ENCODE measurements at regions not wholly inside any gene's neighbourhood (a gene's known extent, or its start where the extent isn't known, plus 50 kb on each side); places are given as distances from the start of the nearest gene placed in this dataset.

GRCh38 chr2:56615760-56616159, 432.0 kb downstream of the CCDC85A start:
- no peak for DNase-seq (ENCODE audit: low read depth)

DNA sequence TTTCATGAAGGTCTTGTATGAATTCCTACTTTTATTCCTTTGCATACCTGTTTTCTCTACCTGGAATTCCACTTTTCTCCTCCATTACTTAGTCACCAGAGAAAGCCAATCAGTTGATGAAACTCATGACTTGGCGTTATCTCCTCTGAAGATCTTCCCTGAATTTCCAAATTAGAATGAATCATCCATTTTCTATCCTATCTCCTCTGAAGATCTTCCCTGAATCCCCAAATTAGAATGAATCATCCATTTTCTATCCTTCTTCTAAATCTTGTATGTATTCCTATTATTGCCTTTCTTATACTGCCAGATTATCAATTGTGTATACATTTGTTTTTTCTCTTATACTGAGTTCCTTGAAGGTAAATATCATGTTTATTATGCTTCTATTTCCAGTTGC, 440.4 kb downstream of the CCDC85A start:
- no peak for DNase-seq (ENCODE audit: low read depth)

GRCh38 chr2:56626927-56627326, 443.1 kb downstream of the CCDC85A start:
- DNase-seq (ENCODE audit: low read depth) = no peak

- DNase-seq (ENCODE audit: low read depth) = no peak
These were observed 446.5 kb downstream of the CCDC85A start for GRCh38 chr2:56630286-56630685.

DNA sequence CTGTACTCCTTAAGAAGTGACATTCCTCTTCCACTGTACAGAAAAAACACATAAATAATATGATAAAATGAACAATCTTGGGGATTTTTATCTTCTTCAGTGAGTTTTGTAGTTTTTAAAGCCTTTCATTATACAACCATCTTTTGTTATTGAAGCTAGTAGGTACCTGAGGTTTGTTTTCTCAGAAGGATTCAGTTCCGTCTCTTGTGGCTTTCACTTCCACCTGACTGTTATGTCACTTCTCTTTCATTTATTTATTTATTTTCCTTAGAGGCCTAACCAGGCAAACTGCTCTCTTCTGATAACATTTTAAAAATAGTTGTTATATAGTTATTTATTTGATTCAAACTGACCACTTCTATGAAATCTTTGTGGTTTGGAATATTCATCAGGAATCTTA, 464.2 kb downstream of the CCDC85A start:
- DNase-seq (ENCODE audit: low read depth) = no peak

GRCh38 chr2:56648802-56649201, 465.0 kb downstream of the CCDC85A start:
- no peak for DNase-seq (ENCODE audit: low read depth)

DNA sequence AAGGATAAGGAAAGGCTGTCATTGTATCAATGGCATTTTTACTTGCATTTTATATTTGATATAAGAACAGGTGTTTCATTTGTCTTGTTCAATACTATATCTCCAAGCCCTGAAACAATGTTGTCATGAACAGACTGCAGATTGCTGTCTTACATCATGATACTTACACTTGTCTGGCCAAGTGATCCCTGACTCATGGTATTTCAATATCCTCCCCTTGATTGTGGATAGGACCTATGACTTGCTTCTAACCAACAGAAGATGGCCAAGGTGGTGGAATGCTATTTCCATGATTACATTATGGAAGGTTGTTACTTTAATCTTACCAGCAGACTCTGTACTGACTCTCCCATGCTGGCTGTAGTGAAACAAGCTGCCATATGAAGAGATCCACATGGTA, 471.1 kb downstream of the CCDC85A start:
- no peak for DNase-seq (ENCODE audit: low read depth)

DNA sequence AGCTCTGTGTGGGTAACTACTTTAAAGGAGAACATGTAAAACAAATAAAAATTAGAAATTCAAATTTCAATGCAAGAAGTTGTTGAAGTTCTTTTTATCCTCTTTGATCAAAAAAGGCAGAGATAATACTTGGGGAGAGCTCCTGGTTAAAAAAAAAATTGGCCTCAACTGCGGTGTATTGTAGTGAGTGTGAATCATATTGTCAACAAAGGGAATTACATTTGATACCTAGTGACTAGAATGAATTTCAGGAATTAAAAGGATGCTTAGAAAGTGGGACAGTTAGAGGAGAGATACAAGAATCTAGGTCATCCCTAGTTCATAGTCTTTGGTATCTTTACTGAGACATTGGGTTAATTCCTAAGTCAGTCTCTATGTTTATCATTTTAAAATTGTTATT, 473.0 kb downstream of the CCDC85A start:
- no peak for DNase-seq (ENCODE audit: low read depth)

DNA sequence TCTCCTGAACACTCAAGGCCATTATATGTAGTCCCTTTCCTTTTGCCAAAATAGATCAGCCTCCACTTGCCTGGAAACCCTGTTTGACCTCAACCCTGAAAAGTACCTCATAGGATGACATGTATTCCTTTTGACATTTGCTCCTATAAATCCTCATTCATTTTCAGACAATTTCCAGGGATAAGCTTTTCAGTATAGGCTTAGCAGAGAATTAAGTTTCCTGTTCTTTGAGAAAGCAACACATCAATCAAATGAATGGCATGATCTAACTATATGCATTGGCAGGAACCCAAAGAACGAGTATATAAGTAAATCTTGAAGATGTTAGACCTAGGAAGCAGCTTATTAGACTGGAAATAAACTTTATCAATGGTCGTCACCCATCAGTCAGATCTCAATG, 483.0 kb downstream of the CCDC85A start:
- no peak for DNase-seq (ENCODE audit: low read depth)

GRCh38 chr2:56671973-56672569, 488.3 kb downstream of the CCDC85A start:
- DNase-seq (ENCODE audit: low read depth) = no peak

- DNase-seq (ENCODE audit: low read depth) = no peak
These were observed 490.3 kb downstream of the CCDC85A start for GRCh38 chr2:56674084-56674483.

GRCh38 chr2:56676966-56677365, 493.2 kb downstream of the CCDC85A start:
- DNase-seq (ENCODE audit: low read depth) = no peak

- no peak for DNase-seq (ENCODE audit: low read depth)
These were observed 497.3 kb downstream of the CCDC85A start for GRCh38 chr2:56680971-56681631.

GRCh38 chr2:56681659-56682396, 498.0 kb downstream of the CCDC85A start:
- DNase-seq (ENCODE audit: low read depth) = no peak

DNA sequence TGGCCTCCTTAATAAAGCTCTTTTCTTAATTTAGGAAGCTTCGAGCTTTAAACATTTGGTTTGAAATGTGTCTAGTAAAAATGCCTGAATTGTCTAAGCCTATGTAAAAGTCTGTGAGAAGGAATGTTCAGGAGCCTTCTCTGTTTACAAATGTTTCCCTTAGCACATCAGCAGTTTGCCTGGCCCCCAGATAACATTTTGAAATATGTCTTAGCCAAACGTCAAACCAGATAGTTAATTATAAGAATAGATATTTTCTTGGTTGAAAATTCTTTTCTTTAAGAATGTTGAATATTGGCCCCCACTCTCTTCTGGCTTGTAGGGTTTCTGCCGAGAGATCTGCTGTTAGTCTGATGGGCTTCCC, 498.6 kb downstream of the CCDC85A start:
- DNase-seq (ENCODE audit: low read depth) = no peak

- DNase-seq (ENCODE audit: low read depth) = no peak
These were observed 500.5 kb downstream of the CCDC85A start for GRCh38 chr2:56684327-56684726.

- DNase-seq (ENCODE audit: low read depth) = no peak
These were observed 501.4 kb downstream of the CCDC85A start for GRCh38 chr2:56685205-56685604.

- DNase-seq (ENCODE audit: low read depth) = no peak
These were observed 503.4 kb downstream of the CCDC85A start for GRCh38 chr2:56687169-56687568.

DNA sequence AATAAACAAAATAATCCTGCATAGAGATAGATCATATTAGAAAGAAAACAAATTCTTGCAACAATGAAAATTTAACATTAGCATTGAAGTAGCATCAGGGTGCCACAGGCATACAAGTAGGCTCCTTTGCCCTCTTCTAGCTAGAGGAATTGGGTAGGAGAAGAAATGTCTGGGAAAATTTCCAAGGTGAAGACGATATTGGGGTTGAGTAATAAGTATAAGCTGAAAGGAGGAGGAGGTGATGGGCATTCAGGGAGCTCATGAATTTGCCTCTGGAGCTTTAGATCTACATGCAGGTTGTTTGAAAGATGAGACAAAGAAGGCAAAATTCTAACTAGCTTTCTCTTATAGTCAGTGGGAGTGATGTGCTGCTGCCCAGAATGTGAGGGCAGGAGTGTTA, 504.9 kb downstream of the CCDC85A start:
- DNase-seq (ENCODE audit: low read depth) = no peak

DNA sequence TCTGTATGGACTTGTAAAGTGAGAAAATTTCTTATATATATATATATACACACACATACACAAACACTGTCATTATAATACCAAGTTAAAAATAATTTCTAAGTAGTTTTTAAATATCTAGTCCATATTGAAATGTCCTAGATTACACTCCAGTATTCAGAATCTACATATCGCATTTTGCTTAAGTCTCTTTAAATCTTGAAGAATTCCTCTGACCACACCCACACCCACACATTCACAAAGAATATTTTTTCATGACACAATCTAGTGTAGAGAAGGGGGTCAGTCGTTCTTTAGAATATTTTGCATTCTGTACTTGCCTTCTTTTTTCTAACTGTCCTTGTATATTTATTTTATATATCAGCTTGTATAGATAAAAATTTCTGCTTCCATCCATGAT, 509.7 kb downstream of the CCDC85A start:
- DNase-seq (ENCODE audit: low read depth) = no peak

GRCh38 chr2:56703001-56703400, 519.2 kb downstream of the CCDC85A start:
- no peak for DNase-seq (ENCODE audit: low read depth)

DNA sequence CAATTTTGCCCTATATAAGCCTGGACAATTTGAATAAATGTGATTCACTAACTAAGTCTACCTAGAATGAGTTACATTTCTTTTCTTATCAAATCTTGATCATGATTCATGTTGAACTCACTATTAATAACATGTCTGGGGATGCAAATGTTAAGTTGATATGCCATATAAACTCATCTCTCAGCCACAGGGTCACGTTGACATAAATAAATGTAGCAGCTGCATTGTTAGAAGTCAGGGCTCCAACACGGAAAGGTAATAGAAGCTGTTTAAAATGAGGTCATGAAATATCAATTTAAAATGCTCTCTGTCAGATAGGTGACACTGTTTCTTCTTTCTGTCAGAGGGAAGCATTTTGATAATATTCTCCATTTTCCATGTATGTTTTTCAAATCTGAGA, 521.9 kb downstream of the CCDC85A start:
- no peak for DNase-seq (ENCODE audit: low read depth)

- DNase-seq (ENCODE audit: low read depth) = no peak
These were observed 523.4 kb downstream of the CCDC85A start for GRCh38 chr2:56707218-56707617.

DNA sequence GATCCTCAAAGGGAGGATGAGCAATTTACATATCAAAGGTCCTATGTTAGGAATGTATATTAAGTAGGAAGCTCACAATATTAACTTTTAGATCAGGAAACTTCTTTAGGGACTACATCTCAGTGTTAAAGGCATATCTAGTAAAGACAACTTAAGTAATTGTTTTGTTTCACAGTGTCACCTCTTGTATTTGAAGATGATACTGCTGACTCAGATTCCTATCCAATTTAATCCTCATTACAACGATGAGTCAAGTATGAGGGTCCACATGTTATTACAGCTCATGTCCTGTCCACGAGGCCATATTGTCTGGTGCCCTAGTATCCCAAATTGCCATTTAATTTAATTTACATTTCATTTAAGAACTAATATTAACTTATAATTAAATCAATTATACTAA, 523.9 kb downstream of the CCDC85A start:
- no peak for DNase-seq (ENCODE audit: low read depth)

Measured in activated T-helper 1 cell treated with Interleukin-2 at 50 U/mL for 16 hours (primary cell).